ENCODE measurements at regions not wholly inside any gene's neighbourhood (a gene's known extent, or its start where the extent isn't known, plus 50 kb on each side); places are given as distances from the start of the nearest gene placed in this dataset.

- no peak for TF ChIP-seq POLR2A (IDR thresholded peaks at IDR 0.05)
- no peak for TF ChIP-seq CTCF (IDR thresholded peaks at IDR 0.05)
Measured at GRCh38 chr1:68590473-68590872, 93.6 kb upstream of the DEPDC1 start.
